LNCaP clone FGC (cell line): ENCODE measurements at regions not wholly inside any gene's neighbourhood (a gene's known extent, or its start where the extent isn't known, plus 50 kb on each side); places are given as distances from the start of the nearest gene placed in this dataset.

ENCODE experiments used
- DNase-seq: peaks from one replicate; pipeline ENCODE4 v3.0.0-alpha.2; 2011; ENCODE audit warnings: low read depth
- H3K4me3 ChIP-seq: 2 replicates; pipeline ENCODE4 v1.5.1; 2011; ENCODE audit warnings: mild to moderate bottlenecking, low read depth, low read length, control low read depth
- CTCF ChIP-seq: IDR thresholded peaks from 2 replicates; pipeline ENCODE4 v1.5.1; 2012; ENCODE audit warnings: mild to moderate bottlenecking; ENCODE audit not compliant: control insufficient read depth, insufficient read depth; ENCODE audit errors: extremely low read depth

DNA sequence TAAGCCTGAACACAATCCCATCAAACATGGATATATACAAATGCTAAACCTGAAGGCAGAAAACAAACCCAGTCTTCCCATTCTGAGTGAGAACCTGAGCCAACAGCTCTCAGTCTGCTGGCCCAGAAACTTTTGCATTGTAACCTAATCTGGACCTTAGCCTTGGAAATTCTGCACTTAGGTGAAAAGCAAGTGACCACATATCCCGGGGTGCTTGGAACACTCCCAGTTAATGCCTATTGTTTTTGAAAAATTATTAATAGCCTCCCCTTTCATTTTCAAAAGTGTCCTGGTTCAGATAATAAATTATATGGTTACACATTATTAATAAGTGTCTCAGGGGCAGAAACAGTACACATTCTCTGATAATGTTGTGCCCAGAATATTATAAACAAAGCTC lies 228.3 kb upstream of the TARS1 start:
- DNase-seq: no peak
- H3K4me3 ChIP-seq: no peak overlapping the region
- no peak for TF ChIP-seq CTCF

GRCh38 chr5:33212900-33213299 lies 227.9 kb upstream of the TARS1 start:
- H3K4me3 ChIP-seq: no peak overlapping the region
- TF ChIP-seq CTCF: no peak
- no peak for DNase-seq

DNA sequence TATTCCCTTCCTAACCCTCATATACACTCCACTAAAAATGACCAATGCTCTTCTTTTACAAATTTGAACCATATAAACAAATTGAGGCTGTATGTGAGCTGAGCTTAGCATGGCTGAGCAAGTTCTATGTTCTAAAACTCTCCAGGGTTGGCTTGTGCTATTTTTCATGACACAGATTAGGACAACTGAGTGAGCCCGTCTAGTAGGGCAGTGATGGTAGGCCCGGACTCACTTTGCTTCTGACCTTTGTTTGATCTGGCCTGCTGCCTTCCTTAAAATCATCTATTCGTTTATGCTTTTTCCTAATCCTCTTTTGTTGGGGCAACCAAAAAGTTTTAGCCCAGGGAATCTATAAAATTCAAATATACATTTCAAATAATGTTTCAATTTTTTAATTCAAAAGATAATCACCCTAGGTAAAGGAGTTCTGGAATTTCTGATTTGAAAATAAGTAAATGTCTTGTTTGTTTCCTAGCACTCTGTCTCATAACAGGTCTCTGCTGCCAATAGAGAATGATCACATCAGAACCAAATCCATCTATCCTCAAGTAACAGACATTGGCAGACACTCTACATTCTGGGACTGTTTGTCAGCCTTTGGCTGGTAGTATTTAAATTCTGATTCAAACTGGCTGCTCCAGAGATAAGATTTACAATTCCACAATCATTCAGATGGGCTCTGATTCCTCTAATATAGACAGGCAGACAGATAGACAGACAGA lies 217.0 kb upstream of the TARS1 start:
- DNase-seq: no peak
- no peak overlapping the region for H3K4me3 ChIP-seq
- TF ChIP-seq CTCF: no peak

- DNase-seq: no peak
- no peak for TF ChIP-seq CTCF
- H3K4me3 ChIP-seq: no peak overlapping the region
Measured at GRCh38 chr5:33224285-33224961, 216.3 kb upstream of the TARS1 start.

GRCh38 chr5:33227247-33227646 lies 213.5 kb upstream of the TARS1 start:
- no peak overlapping the region for H3K4me3 ChIP-seq
- DNase-seq: no peak
- no peak for TF ChIP-seq CTCF

DNA sequence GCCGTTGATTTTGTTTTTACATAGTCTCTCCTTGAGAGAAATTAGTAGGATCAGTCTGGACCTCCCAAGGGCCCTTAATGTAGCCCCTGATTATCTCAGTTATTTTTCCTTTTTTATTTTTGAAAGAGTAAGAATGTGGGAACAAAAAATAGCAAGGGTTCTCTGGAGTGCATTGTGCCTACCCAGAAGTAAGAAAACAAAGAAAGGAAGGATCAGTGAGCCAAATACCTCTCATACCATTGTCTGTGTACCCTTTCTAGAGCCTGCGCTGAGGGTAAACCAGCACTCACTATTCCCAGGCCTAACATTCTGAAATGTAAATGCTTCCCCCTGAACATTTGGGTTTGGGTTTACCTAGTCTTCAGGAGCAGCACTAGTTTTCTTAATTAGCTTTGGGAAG lies 213.0 kb upstream of the TARS1 start:
- H3K4me3 ChIP-seq: no peak overlapping the region
- DNase-seq: no peak
- TF ChIP-seq CTCF: no peak
